ENCODE measurements at regions not wholly inside any gene's neighbourhood (a gene's known extent, or its start where the extent isn't known, plus 50 kb on each side); places are given as distances from the start of the nearest gene placed in this dataset.

GRCh38 chr18:10320791-10321190, 133.6 kb upstream of the APCDD1 start:
- no peaks in the 10 kb centered on the region for H3K36me3 ChIP-seq (ENCODE audit: insufficient read depth, low read length)
- H3K4me2 ChIP-seq (ENCODE audit: low read depth, low read length, poor library complexity, severe bottlenecking): no peak overlapping the region
- H2AFZ ChIP-seq (ENCODE audit: low read length): no peak overlapping the region
- DNase-seq: no peak
- no peaks in the 10 kb centered on the region for H3K79me2 ChIP-seq (ENCODE audit: low read length)
- H3K4me3 ChIP-seq (ENCODE audit: low read length): no peak overlapping the region
- H3K4me1 ChIP-seq (ENCODE audit: low read length): peaks cover 31% of the 10 kb centered on the region
- no peaks in the 10 kb centered on the region for H3K9me2 ChIP-seq (replicated peaks; ENCODE audit: insufficient read depth, low read length)
- H3K27me3 ChIP-seq (ENCODE audit: low read length): no peaks in the 10 kb centered on the region; the same call in 1 of the 2 replicates
- H3K27ac ChIP-seq (ENCODE audit: low read length): no peak overlapping the region
- no peak overlapping the region for H3K9ac ChIP-seq (ENCODE audit: low read length)
- no peaks in the 10 kb centered on the region for H3K9me3 ChIP-seq (ENCODE audit: low read length)
- H4K20me1 ChIP-seq (ENCODE audit: insufficient read depth, low read depth, low read length): no peaks in the 10 kb centered on the region

- no peak overlapping the region for H3K9ac ChIP-seq (ENCODE audit: low read length)
- no peak overlapping the region for H3K4me2 ChIP-seq (ENCODE audit: low read depth, low read length, poor library complexity, severe bottlenecking)
- H3K9me2 ChIP-seq (replicated peaks; ENCODE audit: insufficient read depth, low read length): no peaks in the 10 kb centered on the region
Measured at GRCh38 chr18:10321576-10321975, 132.9 kb upstream of the APCDD1 start.

DNA sequence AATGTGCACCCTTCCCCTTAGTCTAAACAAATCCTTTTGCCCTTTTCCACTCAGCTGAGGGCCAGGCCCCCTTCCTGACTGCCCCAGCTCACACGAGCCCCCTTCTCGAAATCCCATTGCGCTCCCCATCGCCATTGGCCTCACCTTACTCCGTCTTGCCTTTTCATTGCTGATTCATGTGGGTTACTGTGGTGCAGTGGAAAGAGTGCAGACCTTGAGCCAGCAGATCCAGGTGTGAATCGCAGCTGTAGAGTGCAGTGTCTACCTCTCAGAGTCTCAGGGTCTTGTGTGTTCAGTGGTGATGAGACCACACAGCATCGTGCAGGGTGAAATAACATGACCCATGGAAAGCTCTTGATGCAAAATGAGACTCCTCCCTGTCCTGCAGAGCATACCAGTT, 132.4 kb upstream of the APCDD1 start:
- H2AFZ ChIP-seq (ENCODE audit: low read length): no peak overlapping the region
- H3K27me3 ChIP-seq (ENCODE audit: low read length): no peaks in the 10 kb centered on the region; the same call in 1 of the 2 replicates
- no peak overlapping the region for H3K4me2 ChIP-seq (ENCODE audit: low read depth, low read length, poor library complexity, severe bottlenecking)
- H4K20me1 ChIP-seq (ENCODE audit: insufficient read depth, low read depth, low read length): no peaks in the 10 kb centered on the region
- no peak for DNase-seq
- no peaks in the 10 kb centered on the region for H3K9me2 ChIP-seq (replicated peaks; ENCODE audit: insufficient read depth, low read length)
- peaks cover 26% of the 10 kb centered on the region for H3K4me1 ChIP-seq (ENCODE audit: low read length)
- H3K4me3 ChIP-seq (ENCODE audit: low read length): no peak overlapping the region
- H3K79me2 ChIP-seq (ENCODE audit: low read length): no peaks in the 10 kb centered on the region
- no peak overlapping the region for H3K9ac ChIP-seq (ENCODE audit: low read length)
- H3K27ac ChIP-seq (ENCODE audit: low read length): no peak overlapping the region
- no peaks in the 10 kb centered on the region for H3K36me3 ChIP-seq (ENCODE audit: insufficient read depth, low read length)
- H3K9me3 ChIP-seq (ENCODE audit: low read length): no peaks in the 10 kb centered on the region

More at GRCh38 chr18:10321576-10321975, 132.9 kb upstream of the APCDD1 start:
- H3K27me3 ChIP-seq (ENCODE audit: low read length): no peaks in the 10 kb centered on the region; the same call in 1 of the 2 replicates
- H3K27ac ChIP-seq (ENCODE audit: low read length): no peak overlapping the region
- H3K4me1 ChIP-seq (ENCODE audit: low read length): peaks cover 30% of the 10 kb centered on the region
- H3K36me3 ChIP-seq (ENCODE audit: insufficient read depth, low read length): no peaks in the 10 kb centered on the region
- no peaks in the 10 kb centered on the region for H4K20me1 ChIP-seq (ENCODE audit: insufficient read depth, low read depth, low read length)
- H3K4me3 ChIP-seq (ENCODE audit: low read length): no peak overlapping the region
- H3K79me2 ChIP-seq (ENCODE audit: low read length): no peaks in the 10 kb centered on the region
- H3K9me3 ChIP-seq (ENCODE audit: low read length): no peaks in the 10 kb centered on the region
- DNase-seq: no peak
- H2AFZ ChIP-seq (ENCODE audit: low read length): no peak overlapping the region

DNA sequence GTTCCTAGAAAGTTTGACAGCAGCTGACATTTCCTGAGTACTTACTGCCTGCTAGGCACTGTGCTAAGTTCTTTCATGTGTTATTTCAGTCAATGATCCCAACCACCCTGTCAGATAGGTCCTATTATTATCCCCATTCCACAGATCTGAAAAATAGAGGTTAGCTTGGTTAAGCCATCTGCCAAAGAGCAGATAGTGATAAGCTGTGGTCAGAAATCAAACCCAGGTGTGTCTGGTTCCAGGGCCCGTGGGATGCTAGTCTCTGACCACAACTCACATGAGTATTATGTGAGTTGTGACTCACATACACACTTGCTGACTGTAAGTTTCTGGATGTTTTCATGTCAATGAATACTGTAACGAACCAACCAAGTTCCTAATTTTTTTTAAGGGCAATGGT, 132.0 kb upstream of the APCDD1 start:
- H3K9me2 ChIP-seq (replicated peaks; ENCODE audit: insufficient read depth, low read length): no peaks in the 10 kb centered on the region
- DNase-seq: no peak
- H3K27me3 ChIP-seq (ENCODE audit: low read length): no peaks in the 10 kb centered on the region
- no peaks in the 10 kb centered on the region for H3K36me3 ChIP-seq (ENCODE audit: insufficient read depth, low read length)
- no peaks in the 10 kb centered on the region for H4K20me1 ChIP-seq (ENCODE audit: insufficient read depth, low read depth, low read length)
- peaks cover 22% of the 10 kb centered on the region for H3K4me1 ChIP-seq (ENCODE audit: low read length)
- H3K9ac ChIP-seq (ENCODE audit: low read length): no peak overlapping the region
- H3K27ac ChIP-seq (ENCODE audit: low read length): no peak overlapping the region
- H3K4me2 ChIP-seq (ENCODE audit: low read depth, low read length, poor library complexity, severe bottlenecking): no peak overlapping the region
- H3K9me3 ChIP-seq (ENCODE audit: low read length): no peaks in the 10 kb centered on the region
- no peak overlapping the region for H2AFZ ChIP-seq (ENCODE audit: low read length)
- H3K4me3 ChIP-seq (ENCODE audit: low read length): no peak overlapping the region
- H3K79me2 ChIP-seq (ENCODE audit: low read length): no peaks in the 10 kb centered on the region

GRCh38 chr18:10329101-10329500, 125.3 kb upstream of the APCDD1 start:
- H3K79me2 ChIP-seq (ENCODE audit: low read length): no peaks in the 10 kb centered on the region
- no peak overlapping the region for H2AFZ ChIP-seq (ENCODE audit: low read length)
- DNase-seq: no peak
- H3K36me3 ChIP-seq (ENCODE audit: insufficient read depth, low read length): no peaks in the 10 kb centered on the region
- H3K9me2 ChIP-seq (replicated peaks; ENCODE audit: insufficient read depth, low read length): no peaks in the 10 kb centered on the region
- no peaks in the 10 kb centered on the region for H3K4me1 ChIP-seq (ENCODE audit: low read length)
- no peak overlapping the region for H3K27ac ChIP-seq (ENCODE audit: low read length)
- no peaks in the 10 kb centered on the region for H3K9me3 ChIP-seq (ENCODE audit: low read length)
- no peak overlapping the region for H3K9ac ChIP-seq (ENCODE audit: low read length)
- H3K4me2 ChIP-seq (ENCODE audit: low read depth, low read length, poor library complexity, severe bottlenecking): no peak overlapping the region
- H4K20me1 ChIP-seq (ENCODE audit: insufficient read depth, low read depth, low read length): no peaks in the 10 kb centered on the region
- H3K4me3 ChIP-seq (ENCODE audit: low read length): no peak overlapping the region
- H3K27me3 ChIP-seq (ENCODE audit: low read length): no peaks in the 10 kb centered on the region; the same call in 1 of the 2 replicates

DNA sequence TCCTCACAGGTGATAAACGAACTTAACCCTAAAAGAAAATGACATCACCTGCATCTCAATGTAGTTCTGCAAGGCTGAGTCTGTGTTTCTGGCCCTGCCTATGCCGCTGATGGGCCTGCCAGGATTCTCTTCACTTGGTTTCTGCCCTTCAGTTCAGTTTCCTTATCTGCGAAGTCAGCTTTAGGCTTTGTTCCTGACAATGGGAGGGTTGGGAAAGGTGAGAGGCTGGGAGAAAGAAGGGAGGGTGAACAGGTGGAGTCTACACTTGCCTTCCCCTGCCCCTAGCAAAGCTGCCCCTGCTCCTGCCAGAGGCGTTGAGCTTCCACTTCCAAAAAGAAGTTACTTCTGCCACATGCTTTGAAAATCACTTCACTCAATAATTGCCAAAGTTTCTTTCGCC, 124.0 kb upstream of the APCDD1 start:
- H3K27ac ChIP-seq (ENCODE audit: low read length): no peak overlapping the region
- H3K9me2 ChIP-seq (replicated peaks; ENCODE audit: insufficient read depth, low read length): no peaks in the 10 kb centered on the region
- no peaks in the 10 kb centered on the region for H3K79me2 ChIP-seq (ENCODE audit: low read length)
- H3K4me2 ChIP-seq (ENCODE audit: low read depth, low read length, poor library complexity, severe bottlenecking): no peak overlapping the region
- no peaks in the 10 kb centered on the region for H3K4me1 ChIP-seq (ENCODE audit: low read length)
- no peak overlapping the region for H3K9ac ChIP-seq (ENCODE audit: low read length)
- H4K20me1 ChIP-seq (ENCODE audit: insufficient read depth, low read depth, low read length): no peaks in the 10 kb centered on the region
- H3K4me3 ChIP-seq (ENCODE audit: low read length): no peak overlapping the region
- no peak overlapping the region for H2AFZ ChIP-seq (ENCODE audit: low read length)
- no peak for DNase-seq
- no peaks in the 10 kb centered on the region; the same call in 1 of the 2 replicates for H3K27me3 ChIP-seq (ENCODE audit: low read length)
- H3K9me3 ChIP-seq (ENCODE audit: low read length): no peaks in the 10 kb centered on the region
- H3K36me3 ChIP-seq (ENCODE audit: insufficient read depth, low read length): no peaks in the 10 kb centered on the region

GRCh38 chr18:10332452-10332851, 122.0 kb upstream of the APCDD1 start:
- H3K4me1 ChIP-seq (ENCODE audit: low read length): no peaks in the 10 kb centered on the region

DNA sequence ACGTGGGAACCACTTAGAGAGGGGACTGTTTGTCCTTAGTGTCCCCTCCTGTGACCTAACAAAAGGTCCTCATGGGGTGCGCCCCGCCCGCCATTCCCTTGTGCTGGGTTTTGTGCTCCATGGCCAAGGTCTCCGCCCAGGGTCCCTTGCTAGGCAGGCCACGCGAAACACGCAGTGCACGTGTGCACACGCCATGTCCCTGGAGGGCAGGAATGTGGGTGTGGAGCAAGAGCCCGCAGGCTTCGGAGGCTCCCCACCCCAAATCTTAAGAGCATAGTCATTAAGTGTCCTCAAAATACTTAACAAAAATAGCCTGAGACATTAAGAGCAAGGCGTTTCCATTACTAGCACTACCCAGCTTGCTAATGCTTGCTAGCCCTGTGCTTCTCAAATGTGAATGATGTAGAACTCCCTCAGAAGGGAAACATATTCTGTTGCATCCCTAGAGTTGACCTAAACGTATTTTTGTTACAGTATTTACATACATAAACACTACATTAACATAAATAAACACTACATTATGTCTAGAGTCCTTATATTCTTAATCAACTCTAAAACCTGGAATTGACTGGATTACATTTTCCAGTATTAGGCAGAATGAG, 117.6 kb upstream of the APCDD1 start:
- H3K4me1 ChIP-seq (ENCODE audit: low read length): no peaks in the 10 kb centered on the region
- no peaks in the 10 kb centered on the region for H3K9me2 ChIP-seq (replicated peaks; ENCODE audit: insufficient read depth, low read length)
- H3K27ac ChIP-seq (ENCODE audit: low read length): no peak overlapping the region
- H3K9ac ChIP-seq (ENCODE audit: low read length): no peak overlapping the region
- no peaks in the 10 kb centered on the region for H3K9me3 ChIP-seq (ENCODE audit: low read length)
- H3K27me3 ChIP-seq (ENCODE audit: low read length): no peaks in the 10 kb centered on the region; the same call in 1 of the 2 replicates
- no peak overlapping the region for H3K4me3 ChIP-seq (ENCODE audit: low read length)
- H3K4me2 ChIP-seq (ENCODE audit: low read depth, low read length, poor library complexity, severe bottlenecking): no peak overlapping the region
- H3K36me3 ChIP-seq (ENCODE audit: insufficient read depth, low read length): no peaks in the 10 kb centered on the region
- H4K20me1 ChIP-seq (ENCODE audit: insufficient read depth, low read depth, low read length): no peaks in the 10 kb centered on the region
- H3K79me2 ChIP-seq (ENCODE audit: low read length): no peaks in the 10 kb centered on the region
- DNase-seq: no peak
- H2AFZ ChIP-seq (ENCODE audit: low read length): no peak overlapping the region

More at GRCh38 chr18:10332452-10332851, 122.0 kb upstream of the APCDD1 start:
- H4K20me1 ChIP-seq (ENCODE audit: insufficient read depth, low read depth, low read length): no peaks in the 10 kb centered on the region
- H3K27me3 ChIP-seq (ENCODE audit: low read length): no peaks in the 10 kb centered on the region; the same call in 1 of the 2 replicates
- H3K9me3 ChIP-seq (ENCODE audit: low read length): no peaks in the 10 kb centered on the region
- H3K27ac ChIP-seq (ENCODE audit: low read length): no peak overlapping the region
- no peak for DNase-seq
- no peak overlapping the region for H3K9ac ChIP-seq (ENCODE audit: low read length)
- H3K9me2 ChIP-seq (replicated peaks; ENCODE audit: insufficient read depth, low read length): no peaks in the 10 kb centered on the region
- no peak overlapping the region for H2AFZ ChIP-seq (ENCODE audit: low read length)
- H3K36me3 ChIP-seq (ENCODE audit: insufficient read depth, low read length): no peaks in the 10 kb centered on the region
- H3K79me2 ChIP-seq (ENCODE audit: low read length): no peaks in the 10 kb centered on the region
- H3K4me3 ChIP-seq (ENCODE audit: low read length): no peak overlapping the region
- H3K4me2 ChIP-seq (ENCODE audit: low read depth, low read length, poor library complexity, severe bottlenecking): no peak overlapping the region
